ENCODE measurements at regions not wholly inside any gene's neighbourhood (a gene's known extent, or its start where the extent isn't known, plus 50 kb on each side); places are given as distances from the start of the nearest gene placed in this dataset.

GRCh38 chr4:100060765-100061416, 110.8 kb upstream of the H2AZ1 start:
- Histone ChIP-seq H3K9me3 (ENCODE audit: insufficient read depth, low read depth, low read length) (no peaks in the 10 kb centered on the region), H3K79me2 (ENCODE audit: control insufficient read depth, insufficient read depth, low read length, poor library complexity) (no peaks in the 10 kb centered on the region)
- no CpG with 5 or more reads among the region's 5 CpGs for WGBS (ENCODE audit: extremely low coverage, insufficient coverage, insufficient read length)

GRCh38 chr4:100059467-100059866, 109.4 kb upstream of the H2AZ1 start:
- no peak overlapping the region for H3K18ac ChIP-seq (ENCODE audit: low read length)
- H2BK12ac ChIP-seq (ENCODE audit: low read length), result no peak overlapping the region
- no peak overlapping the region for H4K8ac ChIP-seq (ENCODE audit: low read depth, low read length)
- no peak overlapping the region for H4K91ac ChIP-seq (ENCODE audit: low read depth, low read length)
- no peak overlapping the region for H3K4ac ChIP-seq (ENCODE audit: low read depth, low read length)
- H3K4me1 ChIP-seq (ENCODE audit: control insufficient read depth in 1 of 2, insufficient read depth in 2 of 2, low read length in 2 of 2), result no peaks in the 10 kb centered on the region
- no peak overlapping the region for H2AK5ac ChIP-seq (ENCODE audit: low read length)
- no peaks in the 10 kb centered on the region for H3K79me1 ChIP-seq (ENCODE audit: low read length)
- H3K14ac ChIP-seq (ENCODE audit: low read length), result no peak overlapping the region
- H3K79me2 ChIP-seq (ENCODE audit: control insufficient read depth, insufficient read depth, low read length, poor library complexity), result no peaks in the 10 kb centered on the region
- no peak overlapping the region for H3K4me3 ChIP-seq (ENCODE audit: low read depth, low read length)
- no peak overlapping the region for H3K4me2 ChIP-seq (ENCODE audit: low read length)
- H3K9ac ChIP-seq (ENCODE audit: low read length), result no peak overlapping the region
- H2BK120ac ChIP-seq (ENCODE audit: insufficient read depth, low read length, poor library complexity), result no peak overlapping the region
- no peak for DNase-seq
- no peaks in the 10 kb centered on the region for H3K36me3 ChIP-seq (ENCODE audit: control insufficient read depth in 1 of 2, insufficient read depth in 2 of 2, low read length in 2 of 2)
- no peaks in the 10 kb centered on the region for H3K9me3 ChIP-seq (ENCODE audit: insufficient read depth, low read depth, low read length)
- H2AFZ ChIP-seq (ENCODE audit: insufficient read depth, low read length, poor library complexity), result no peak overlapping the region
- H3K27me3 ChIP-seq (ENCODE audit: insufficient read depth, low read length), result no peaks in the 10 kb centered on the region
- H4K12ac ChIP-seq (ENCODE audit: low read depth, low read length), result no peak overlapping the region
- H3K27ac ChIP-seq (ENCODE audit: low read depth, low read length), result no peak overlapping the region
- no peak overlapping the region for H3K23ac ChIP-seq (ENCODE audit: low read length)
- H2BK5ac ChIP-seq (ENCODE audit: low read depth, low read length, poor library complexity), result no peak overlapping the region
- WGBS (ENCODE audit: extremely low coverage, insufficient coverage, insufficient read length), result no CpG with 5 or more reads among the region's 8 CpGs

More at GRCh38 chr4:100060765-100061416, 110.8 kb upstream of the H2AZ1 start:
- no peak overlapping the region for H3K23ac ChIP-seq (ENCODE audit: low read length)
- no peak overlapping the region for H3K4ac ChIP-seq (ENCODE audit: low read depth, low read length)
- H2AFZ ChIP-seq (ENCODE audit: insufficient read depth, low read length, poor library complexity), result no peak overlapping the region
- no peak overlapping the region for H3K27ac ChIP-seq (ENCODE audit: low read depth, low read length)
- H4K12ac ChIP-seq (ENCODE audit: low read depth, low read length), result no peak overlapping the region
- no peak overlapping the region for H2BK120ac ChIP-seq (ENCODE audit: insufficient read depth, low read length, poor library complexity)
- no peak overlapping the region for H4K91ac ChIP-seq (ENCODE audit: low read depth, low read length)
- H3K36me3 ChIP-seq (ENCODE audit: control insufficient read depth in 1 of 2, insufficient read depth in 2 of 2, low read length in 2 of 2), result no peaks in the 10 kb centered on the region
- no peak overlapping the region for H3K4me2 ChIP-seq (ENCODE audit: low read length)
- H3K4me3 ChIP-seq (ENCODE audit: low read depth, low read length), result no peak overlapping the region
- no peak overlapping the region for H3K14ac ChIP-seq (ENCODE audit: low read length)
- no peak overlapping the region for H2AK5ac ChIP-seq (ENCODE audit: low read length)
- H4K8ac ChIP-seq (ENCODE audit: low read depth, low read length), result no peak overlapping the region
- H2BK5ac ChIP-seq (ENCODE audit: low read depth, low read length, poor library complexity), result no peak overlapping the region
- H3K79me1 ChIP-seq (ENCODE audit: low read length), result no peaks in the 10 kb centered on the region
- H3K9ac ChIP-seq (ENCODE audit: low read length), result no peak overlapping the region
- H3K18ac ChIP-seq (ENCODE audit: low read length), result no peak overlapping the region
- no peaks in the 10 kb centered on the region for H3K27me3 ChIP-seq (ENCODE audit: insufficient read depth, low read length)
- no peak overlapping the region for H2BK12ac ChIP-seq (ENCODE audit: low read length)
- H3K4me1 ChIP-seq (ENCODE audit: control insufficient read depth in 1 of 2, insufficient read depth in 2 of 2, low read length in 2 of 2), result no peaks in the 10 kb centered on the region
- DNase-seq, result no peak

DNA sequence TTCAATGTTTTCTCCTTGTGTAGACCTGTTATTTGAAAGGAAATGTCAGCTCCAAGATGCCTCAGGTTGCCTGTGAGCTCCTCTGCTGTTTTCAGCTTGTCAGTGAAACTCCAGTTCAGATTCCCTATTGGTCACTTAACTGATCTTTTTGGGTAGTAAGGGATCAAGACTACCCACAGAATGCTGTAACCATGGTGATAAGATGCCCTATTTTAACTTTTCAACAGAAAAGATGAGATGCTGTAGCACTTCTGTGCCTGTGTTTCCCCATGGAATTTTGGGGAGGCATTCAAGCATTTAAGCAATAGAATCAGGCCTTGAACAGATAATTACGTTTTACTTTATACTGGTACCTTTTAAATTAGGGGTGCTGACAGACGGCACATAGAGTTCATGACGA, 106.6 kb upstream of the H2AZ1 start:
- no peak overlapping the region for H3K4me3 ChIP-seq (ENCODE audit: low read depth, low read length)
- no peak overlapping the region for H4K91ac ChIP-seq (ENCODE audit: low read depth, low read length)
- no peak overlapping the region for H3K4ac ChIP-seq (ENCODE audit: low read depth, low read length)
- H2AK5ac ChIP-seq (ENCODE audit: low read length), result no peak overlapping the region
- H3K23ac ChIP-seq (ENCODE audit: low read length), result no peak overlapping the region
- H4K12ac ChIP-seq (ENCODE audit: low read depth, low read length), result no peak overlapping the region
- H2AFZ ChIP-seq (ENCODE audit: insufficient read depth, low read length, poor library complexity), result no peak overlapping the region
- H3K9ac ChIP-seq (ENCODE audit: low read length), result no peak overlapping the region
- no peaks in the 10 kb centered on the region for H3K27me3 ChIP-seq (ENCODE audit: insufficient read depth, low read length)
- no CpG with 5 or more reads among the region's 3 CpGs for WGBS (ENCODE audit: extremely low coverage, insufficient coverage, insufficient read length)
- H3K4me1 ChIP-seq (ENCODE audit: control insufficient read depth in 1 of 2, insufficient read depth in 2 of 2, low read length in 2 of 2), result no peaks in the 10 kb centered on the region
- no peaks in the 10 kb centered on the region for H3K36me3 ChIP-seq (ENCODE audit: control insufficient read depth in 1 of 2, insufficient read depth in 2 of 2, low read length in 2 of 2)
- H2BK12ac ChIP-seq (ENCODE audit: low read length), result no peak overlapping the region
- no peaks in the 10 kb centered on the region for H3K79me1 ChIP-seq (ENCODE audit: low read length)
- no peaks in the 10 kb centered on the region for H3K9me3 ChIP-seq (ENCODE audit: insufficient read depth, low read depth, low read length)
- H3K4me2 ChIP-seq (ENCODE audit: low read length), result no peak overlapping the region
- H3K27ac ChIP-seq (ENCODE audit: low read depth, low read length), result no peak overlapping the region
- no peak overlapping the region for H2BK5ac ChIP-seq (ENCODE audit: low read depth, low read length, poor library complexity)
- no peak for DNase-seq
- H3K79me2 ChIP-seq (ENCODE audit: control insufficient read depth, insufficient read depth, low read length, poor library complexity), result no peaks in the 10 kb centered on the region
- no peak overlapping the region for H2BK120ac ChIP-seq (ENCODE audit: insufficient read depth, low read length, poor library complexity)
- no peak overlapping the region for H4K8ac ChIP-seq (ENCODE audit: low read depth, low read length)
- no peak overlapping the region for H3K18ac ChIP-seq (ENCODE audit: low read length)
- H3K14ac ChIP-seq (ENCODE audit: low read length), result no peak overlapping the region

DNA sequence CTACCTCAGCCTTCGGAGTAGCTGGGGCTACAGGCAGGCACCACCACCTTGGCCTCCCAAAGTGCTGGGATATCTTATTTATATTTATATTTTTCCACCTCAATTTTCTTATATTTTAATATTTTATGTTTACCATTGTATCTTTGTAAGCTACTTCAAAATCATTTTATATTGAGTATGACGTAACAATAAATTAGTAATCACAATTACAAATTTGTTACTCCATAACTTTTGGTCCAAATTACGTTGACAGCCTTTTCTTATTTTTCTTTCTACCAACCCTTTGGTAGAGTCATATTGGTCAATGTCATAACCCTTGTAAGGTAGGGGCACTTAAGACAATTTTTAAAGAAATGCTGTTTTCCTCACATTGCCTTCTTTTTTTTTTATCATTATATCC, 104.0 kb upstream of the H2AZ1 start:
- H3K4me1 ChIP-seq (ENCODE audit: control insufficient read depth in 1 of 2, insufficient read depth in 2 of 2, low read length in 2 of 2), result no peaks in the 10 kb centered on the region
- no peak overlapping the region for H3K14ac ChIP-seq (ENCODE audit: low read length)
- no peak overlapping the region for H4K91ac ChIP-seq (ENCODE audit: low read depth, low read length)
- no peak overlapping the region for H2BK120ac ChIP-seq (ENCODE audit: insufficient read depth, low read length, poor library complexity)
- no peak overlapping the region for H3K4ac ChIP-seq (ENCODE audit: low read depth, low read length)
- no peak for DNase-seq
- no peak overlapping the region for H4K8ac ChIP-seq (ENCODE audit: low read depth, low read length)
- H3K18ac ChIP-seq (ENCODE audit: low read length), result no peak overlapping the region
- H3K9me3 ChIP-seq (ENCODE audit: insufficient read depth, low read depth, low read length), result no peaks in the 10 kb centered on the region
- H3K4me3 ChIP-seq (ENCODE audit: low read depth, low read length), result no peak overlapping the region
- no peak overlapping the region for H2BK12ac ChIP-seq (ENCODE audit: low read length)
- no peak overlapping the region for H3K4me2 ChIP-seq (ENCODE audit: low read length)
- H2AFZ ChIP-seq (ENCODE audit: insufficient read depth, low read length, poor library complexity), result no peak overlapping the region
- no peak overlapping the region for H4K12ac ChIP-seq (ENCODE audit: low read depth, low read length)
- no peak overlapping the region for H3K9ac ChIP-seq (ENCODE audit: low read length)
- H3K79me1 ChIP-seq (ENCODE audit: low read length), result no peaks in the 10 kb centered on the region
- H3K27me3 ChIP-seq (ENCODE audit: insufficient read depth, low read length), result no peaks in the 10 kb centered on the region
- no peak overlapping the region for H2BK5ac ChIP-seq (ENCODE audit: low read depth, low read length, poor library complexity)
- H3K27ac ChIP-seq (ENCODE audit: low read depth, low read length), result no peak overlapping the region
- no peak overlapping the region for H2AK5ac ChIP-seq (ENCODE audit: low read length)
- no peak overlapping the region for H3K23ac ChIP-seq (ENCODE audit: low read length)
- WGBS (ENCODE audit: extremely low coverage, insufficient coverage, insufficient read length), result no CpG with 5 or more reads among the region's 3 CpGs
- no peaks in the 10 kb centered on the region for H3K36me3 ChIP-seq (ENCODE audit: control insufficient read depth in 1 of 2, insufficient read depth in 2 of 2, low read length in 2 of 2)
- no peaks in the 10 kb centered on the region for H3K79me2 ChIP-seq (ENCODE audit: control insufficient read depth, insufficient read depth, low read length, poor library complexity)

Data from trophoblast cell (in vitro differentiated cells and primary cell).